Neuron (in vitro differentiated cells): ENCODE measurements at regions not wholly inside any gene's neighbourhood (a gene's known extent, or its start where the extent isn't known, plus 50 kb on each side); places are given as distances from the start of the nearest gene placed in this dataset.

Experiments used
- H2AFZ ChIP-seq: one replicate; pipeline ENCODE4 v1.6.1; 2013; ENCODE audit warnings: low read depth, mild to moderate bottlenecking, inconsistent platforms, low read length, moderate library complexity
- H3K27me3 ChIP-seq: one replicate; pipeline ENCODE4 v1.6.1; 2013; ENCODE audit warnings: low read length; ENCODE audit not compliant: insufficient read depth
- H3K36me3 ChIP-seq: one replicate; pipeline ENCODE4 v1.6.1; 2013; ENCODE audit warnings: low read length; ENCODE audit not compliant: insufficient read depth
- H3K4me1 ChIP-seq: one replicate; pipeline ENCODE4 v1.6.1; 2013; ENCODE audit warnings: low read length; ENCODE audit not compliant: insufficient read depth
- H3K4me3 ChIP-seq: 2 replicates; pipeline ENCODE4 v1.5.1; 2013; ENCODE audit warnings: mild to moderate bottlenecking, low read length, moderate library complexity
- H3K9me3 ChIP-seq: one replicate; pipeline ENCODE4 v1.6.1; 2013; ENCODE audit warnings: low read length

DNA sequence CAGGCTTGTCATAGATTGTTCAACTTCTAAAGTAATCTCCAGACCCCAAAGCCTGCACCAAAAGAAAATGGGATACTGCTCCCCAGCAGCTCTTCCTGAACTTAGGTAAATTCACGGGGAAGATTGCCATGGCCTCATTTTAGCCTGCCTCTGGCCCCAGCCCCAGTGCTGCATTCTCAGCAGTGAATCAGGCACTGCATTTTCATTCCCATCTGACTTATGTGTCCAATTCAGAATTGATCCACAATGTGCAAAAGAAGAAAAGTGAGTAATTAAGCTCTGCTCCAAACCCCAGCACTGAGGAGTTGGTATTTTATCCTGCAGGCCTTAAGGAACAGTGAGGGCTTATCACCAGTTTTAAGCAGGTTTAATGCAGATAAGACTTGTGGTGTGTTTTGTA lies 176.4 kb downstream of the KCTD12 start:
- Histone ChIP-seq H3K4me3 (no peak overlapping the region), H3K4me1 (peaks cover 7% of the 10 kb centered on the region), H3K9me3 (no peaks in the 10 kb centered on the region), H3K36me3 (no peaks in the 10 kb centered on the region), H2AFZ (no peak overlapping the region), H3K27me3 (no peaks in the 10 kb centered on the region)

DNA sequence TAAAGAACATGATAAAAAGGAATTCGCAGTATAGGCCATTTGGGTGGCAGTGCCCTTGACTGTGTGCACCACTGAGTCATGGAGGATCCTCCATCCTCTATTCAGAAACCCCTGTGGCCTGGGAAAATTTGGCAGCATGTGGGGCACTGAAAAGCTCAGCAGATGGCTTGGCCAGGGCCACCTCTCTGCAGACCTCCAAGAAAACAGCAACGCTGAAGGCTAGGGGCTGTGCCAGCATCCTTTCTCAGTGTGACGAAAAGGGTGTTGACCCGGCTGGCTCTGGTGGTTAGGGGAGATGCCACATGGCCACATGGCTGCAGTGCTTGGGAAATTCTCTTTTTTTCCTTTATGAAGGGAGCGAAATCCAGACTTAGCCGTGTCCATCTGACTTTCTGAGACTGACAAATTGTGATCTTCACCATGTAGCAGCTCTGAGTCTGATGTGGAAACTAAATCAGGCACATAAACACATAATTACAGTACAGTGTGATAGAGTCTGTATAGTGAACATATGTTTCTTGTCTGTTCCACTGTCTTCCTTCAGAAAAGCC lies 178.0 kb downstream of the KCTD12 start:
- Histone ChIP-seq H3K9me3 (no peaks in the 10 kb centered on the region), H3K27me3 (no peaks in the 10 kb centered on the region), H3K36me3 (no peaks in the 10 kb centered on the region), H3K4me1 (peaks cover 7% of the 10 kb centered on the region), H2AFZ (no peak overlapping the region), H3K4me3 (no peak overlapping the region)

DNA sequence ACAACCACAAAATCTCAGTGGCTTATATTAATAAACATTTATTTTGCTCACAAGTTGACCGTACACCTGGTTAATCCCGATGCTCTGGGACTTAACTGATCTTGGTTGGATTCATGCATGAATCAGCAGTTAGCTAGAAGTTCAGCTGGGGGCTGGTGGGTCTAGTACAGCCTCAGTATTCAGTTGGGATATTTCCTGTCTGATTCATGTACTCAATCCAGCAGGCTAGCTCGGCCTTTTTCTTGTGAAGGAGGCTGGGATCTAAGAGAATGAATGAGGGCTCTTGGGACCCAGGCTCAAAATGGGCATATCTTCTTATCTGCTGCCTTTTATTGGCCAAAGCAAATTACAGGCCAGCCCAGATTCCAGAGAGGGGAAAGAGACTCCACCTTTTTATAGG lies 178.8 kb downstream of the KCTD12 start:
- Histone ChIP-seq H2AFZ (no peak overlapping the region), H3K27me3 (no peaks in the 10 kb centered on the region), H3K4me3 (no peak overlapping the region), H3K4me1 (peaks cover 7% of the 10 kb centered on the region), H3K36me3 (no peaks in the 10 kb centered on the region), H3K9me3 (no peaks in the 10 kb centered on the region)

DNA sequence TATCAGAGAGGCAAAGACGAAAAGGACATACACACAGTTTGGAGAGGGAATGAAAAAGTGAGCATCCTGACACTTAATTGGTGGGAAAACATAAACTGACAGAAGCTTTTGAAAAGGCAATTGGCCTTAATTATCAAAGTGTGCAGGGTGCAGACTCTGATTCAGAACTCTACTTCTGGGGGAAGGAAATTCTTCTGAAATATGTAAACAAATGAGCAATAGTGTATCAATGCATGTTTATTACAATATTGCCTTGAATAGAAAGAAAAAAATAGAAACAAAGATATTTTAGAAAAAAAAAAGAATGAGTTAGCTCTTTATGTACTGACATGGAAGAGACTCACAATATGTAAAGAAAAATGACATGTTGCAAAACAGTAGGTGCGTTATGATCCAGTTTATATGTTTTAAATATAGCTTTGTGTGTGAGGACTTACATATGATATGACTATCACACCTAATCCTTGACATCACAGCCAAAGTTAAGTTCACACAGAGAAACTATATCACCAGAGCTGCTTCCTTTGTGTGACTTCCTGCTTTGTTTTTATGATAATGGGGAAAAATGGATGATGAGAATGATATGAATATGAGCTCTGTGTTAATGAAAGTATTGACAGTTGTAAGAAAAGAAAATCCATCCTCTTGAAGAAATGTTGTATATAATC lies 182.4 kb downstream of the KCTD12 start:
- no peak overlapping the region for H3K4me3 ChIP-seq
- no peaks in the 10 kb centered on the region for H3K4me1 ChIP-seq
- no peaks in the 10 kb centered on the region for H3K36me3 ChIP-seq
- no peak overlapping the region for H2AFZ ChIP-seq
- no peaks in the 10 kb centered on the region for H3K27me3 ChIP-seq
- no peaks in the 10 kb centered on the region for H3K9me3 ChIP-seq

DNA sequence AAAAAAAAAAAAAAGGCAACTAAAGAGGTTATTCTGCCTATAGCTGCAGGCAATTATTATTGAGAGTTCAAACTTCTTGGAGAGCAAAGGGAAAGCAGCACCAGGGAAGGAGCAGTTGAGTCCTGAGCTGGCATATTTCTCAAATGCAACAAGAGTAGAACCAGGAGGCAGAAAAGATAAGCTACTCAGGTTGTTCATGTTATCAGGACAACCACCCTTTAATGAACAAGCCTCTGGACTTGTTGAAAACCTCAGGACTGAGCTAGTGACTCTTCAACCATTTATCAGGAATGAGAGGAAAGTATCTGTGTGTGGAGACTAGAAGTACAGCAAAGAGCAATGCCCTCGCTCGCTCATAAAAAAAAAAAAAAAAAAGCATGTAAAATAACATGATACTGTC lies 183.0 kb downstream of the KCTD12 start:
- Histone ChIP-seq H3K9me3 (no peaks in the 10 kb centered on the region), H2AFZ (no peak overlapping the region), H3K4me1 (no peaks in the 10 kb centered on the region), H3K27me3 (no peaks in the 10 kb centered on the region), H3K4me3 (no peak overlapping the region), H3K36me3 (no peaks in the 10 kb centered on the region)

DNA sequence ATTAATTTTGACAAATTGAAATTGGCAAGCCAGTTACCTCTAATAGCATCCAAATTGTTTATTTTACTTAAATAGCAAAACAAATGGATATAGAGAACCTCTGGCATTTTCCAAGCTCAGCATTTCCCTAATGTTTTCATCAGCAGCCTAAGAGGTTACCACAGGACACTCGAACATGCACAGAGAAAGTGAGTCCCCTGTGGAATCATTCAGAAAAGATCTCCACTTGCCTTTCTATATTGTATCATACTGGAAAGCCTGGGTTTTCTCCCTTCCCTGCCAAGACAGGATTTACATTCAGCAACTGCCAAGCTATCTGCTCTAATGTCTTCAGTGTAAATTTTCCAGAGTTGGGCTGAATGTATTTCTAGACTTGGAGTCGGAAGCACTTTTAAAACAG lies 188.9 kb downstream of the KCTD12 start:
- H3K36me3 ChIP-seq: no peaks in the 10 kb centered on the region
- H3K4me1 ChIP-seq: peaks cover 10% of the 10 kb centered on the region
- no peak overlapping the region for H3K4me3 ChIP-seq
- H3K27me3 ChIP-seq: no peaks in the 10 kb centered on the region
- H3K9me3 ChIP-seq: no peaks in the 10 kb centered on the region
- H2AFZ ChIP-seq: no peak overlapping the region

DNA sequence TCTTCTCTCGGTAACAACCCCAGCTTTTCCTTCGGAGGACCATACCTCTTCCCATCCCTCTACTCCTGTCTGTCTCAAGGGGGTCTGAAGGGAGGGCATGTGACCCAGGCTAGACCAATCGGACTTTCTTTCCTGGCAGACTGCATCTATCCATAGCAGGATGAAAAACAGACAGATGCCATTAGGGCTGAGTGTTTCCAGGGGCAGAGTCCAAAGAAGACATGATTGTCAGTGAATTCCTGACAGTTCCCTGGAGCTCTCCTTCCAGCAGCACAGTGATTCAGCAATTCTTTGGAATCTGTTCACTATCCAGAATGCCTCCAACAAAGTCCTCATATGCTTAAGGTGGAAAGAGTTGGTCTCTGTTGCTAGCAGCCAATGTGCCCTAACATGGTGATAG lies 189.8 kb downstream of the KCTD12 start:
- no peak overlapping the region for H2AFZ ChIP-seq
- no peaks in the 10 kb centered on the region for H3K9me3 ChIP-seq
- H3K4me3 ChIP-seq: no peak overlapping the region
- peaks cover 10% of the 10 kb centered on the region for H3K4me1 ChIP-seq
- H3K27me3 ChIP-seq: no peaks in the 10 kb centered on the region
- no peaks in the 10 kb centered on the region for H3K36me3 ChIP-seq

DNA sequence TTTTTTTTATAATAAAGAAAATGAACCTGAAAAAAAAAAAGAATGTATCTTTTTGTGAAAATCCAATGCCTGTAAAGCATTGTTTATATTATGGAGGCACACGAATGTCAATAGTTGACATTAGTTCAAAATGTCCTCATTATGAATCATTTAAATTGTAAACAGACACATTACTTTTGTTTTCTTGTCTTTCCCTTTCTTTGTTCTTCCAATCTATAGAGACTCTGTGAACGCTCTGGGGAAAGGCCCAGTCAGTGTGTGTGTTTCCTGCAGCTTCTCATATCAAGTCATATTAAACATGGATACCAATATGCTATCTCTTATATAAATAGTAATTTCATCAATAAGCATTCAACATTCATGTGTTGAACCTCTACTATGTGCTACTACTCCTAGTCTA lies 193.1 kb downstream of the KCTD12 start:
- no peaks in the 10 kb centered on the region for H3K27me3 ChIP-seq
- no peaks in the 10 kb centered on the region for H3K9me3 ChIP-seq
- H3K36me3 ChIP-seq: no peaks in the 10 kb centered on the region
- no peak overlapping the region for H3K4me3 ChIP-seq
- peaks cover 10% of the 10 kb centered on the region for H3K4me1 ChIP-seq
- no peak overlapping the region for H2AFZ ChIP-seq

DNA sequence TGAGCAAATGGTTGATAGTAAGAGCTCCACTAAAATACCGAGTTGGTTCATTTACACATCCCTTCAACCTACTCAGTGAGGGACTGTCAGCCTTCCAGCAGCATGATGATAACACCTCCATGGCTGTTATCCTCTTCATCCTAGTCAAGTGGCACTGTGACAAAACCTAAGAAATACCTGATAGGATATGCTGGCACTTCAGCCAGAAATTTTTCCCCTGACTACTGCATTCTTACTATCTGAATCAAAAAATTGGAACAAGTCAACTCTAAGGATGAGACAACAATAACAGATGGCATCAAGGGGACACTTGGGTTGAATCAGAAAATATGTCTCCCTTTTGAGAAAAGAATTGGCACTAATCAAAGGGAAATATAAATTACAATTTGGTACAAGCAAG lies 193.9 kb downstream of the KCTD12 start:
- Histone ChIP-seq H3K36me3 (no peaks in the 10 kb centered on the region), H3K27me3 (no peaks in the 10 kb centered on the region), H3K4me1 (peaks cover 10% of the 10 kb centered on the region), H2AFZ (no peak overlapping the region), H3K4me3 (no peak overlapping the region), H3K9me3 (no peaks in the 10 kb centered on the region)

DNA sequence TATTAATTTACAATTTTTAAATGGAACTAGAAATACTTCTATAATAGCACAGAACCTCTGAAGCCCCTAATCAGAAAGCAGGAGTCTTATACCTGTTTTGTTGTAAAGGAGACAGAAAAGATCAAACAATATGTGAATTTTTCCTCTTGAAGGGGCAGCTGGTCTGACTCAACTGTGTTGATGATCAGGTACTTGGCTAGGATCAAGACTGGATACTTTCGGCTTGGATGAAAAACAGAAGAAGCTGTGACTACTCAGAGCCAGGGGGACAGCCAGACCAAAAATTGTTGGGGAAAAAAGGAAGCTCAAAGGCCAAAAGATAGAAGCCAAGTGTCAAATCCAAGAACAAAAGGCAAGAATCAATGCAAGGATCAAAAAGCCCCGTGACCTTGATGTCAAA lies 195.6 kb downstream of the KCTD12 start:
- Histone ChIP-seq H3K4me1 (peaks cover 1% of the 10 kb centered on the region), H3K4me3 (no peak overlapping the region), H3K9me3 (no peaks in the 10 kb centered on the region), H2AFZ (no peak overlapping the region), H3K27me3 (no peaks in the 10 kb centered on the region), H3K36me3 (no peaks in the 10 kb centered on the region)

DNA sequence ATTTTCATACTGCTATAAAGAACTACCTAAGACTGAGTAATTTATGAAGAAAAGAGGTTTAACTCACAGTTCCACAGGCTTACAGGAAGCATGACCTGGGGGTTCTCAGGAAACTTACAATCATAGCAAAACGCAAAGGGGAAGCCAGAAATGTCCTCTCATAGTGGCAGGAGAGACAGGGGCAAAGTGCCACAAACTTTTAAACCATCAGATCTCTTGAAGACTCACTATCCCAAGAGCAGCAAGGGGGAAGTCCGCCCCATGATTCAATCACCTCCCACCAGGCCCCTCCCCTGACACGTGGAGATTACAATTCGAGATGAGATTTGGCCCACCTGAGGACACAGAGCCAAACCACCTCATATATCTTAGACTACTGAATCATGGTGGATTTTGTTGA lies 198.7 kb downstream of the KCTD12 start:
- H2AFZ ChIP-seq: no peak overlapping the region
- no peaks in the 10 kb centered on the region for H3K27me3 ChIP-seq
- H3K4me3 ChIP-seq: no peak overlapping the region
- H3K9me3 ChIP-seq: no peaks in the 10 kb centered on the region
- H3K4me1 ChIP-seq: no peaks in the 10 kb centered on the region
- no peaks in the 10 kb centered on the region for H3K36me3 ChIP-seq

DNA sequence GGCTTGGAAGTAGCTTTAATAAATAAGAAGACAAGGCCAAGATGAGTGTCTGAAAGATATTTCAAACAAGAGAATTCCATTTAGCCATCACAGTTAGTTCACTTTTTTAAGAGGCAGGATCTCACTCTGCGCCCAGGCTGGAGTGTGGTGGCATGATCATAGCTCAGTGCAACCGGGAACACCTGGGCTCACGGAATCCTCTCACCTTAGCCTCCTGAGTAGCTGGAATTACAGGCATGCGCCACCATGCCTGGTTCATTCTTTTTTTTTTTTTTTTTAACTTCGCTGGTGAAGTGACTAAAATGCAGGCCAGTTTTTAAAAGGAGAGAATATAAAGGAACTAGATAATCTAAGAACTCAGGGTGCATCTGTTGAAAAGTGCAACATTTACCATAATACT lies 200.3 kb downstream of the KCTD12 start:
- Histone ChIP-seq H3K9me3 (no peaks in the 10 kb centered on the region), H3K36me3 (no peaks in the 10 kb centered on the region), H2AFZ (no peak overlapping the region), H3K4me1 (no peaks in the 10 kb centered on the region), H3K27me3 (no peaks in the 10 kb centered on the region), H3K4me3 (no peak overlapping the region)

DNA sequence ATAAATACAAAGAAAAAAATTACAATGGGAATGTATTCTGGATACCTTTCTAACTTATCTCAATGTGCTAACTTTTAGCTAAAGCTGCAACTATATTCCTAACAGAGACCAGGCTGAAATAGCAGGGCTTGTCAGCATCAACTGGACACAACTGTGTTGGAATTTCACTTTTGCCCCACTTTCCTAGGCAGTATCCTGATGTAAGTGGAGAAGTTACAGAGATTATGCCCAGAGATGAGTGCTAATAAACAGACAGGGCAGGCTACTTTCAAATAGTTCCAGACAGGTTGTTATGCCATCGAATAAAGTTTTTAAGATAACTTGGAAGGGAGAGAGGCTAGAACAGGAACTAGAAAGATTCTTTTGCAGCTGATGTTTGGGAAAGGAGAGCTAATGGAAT lies 201.9 kb downstream of the KCTD12 start:
- Histone ChIP-seq H2AFZ (no peak overlapping the region), H3K4me1 (no peaks in the 10 kb centered on the region), H3K9me3 (no peaks in the 10 kb centered on the region), H3K27me3 (no peaks in the 10 kb centered on the region), H3K36me3 (no peaks in the 10 kb centered on the region), H3K4me3 (no peak overlapping the region)

DNA sequence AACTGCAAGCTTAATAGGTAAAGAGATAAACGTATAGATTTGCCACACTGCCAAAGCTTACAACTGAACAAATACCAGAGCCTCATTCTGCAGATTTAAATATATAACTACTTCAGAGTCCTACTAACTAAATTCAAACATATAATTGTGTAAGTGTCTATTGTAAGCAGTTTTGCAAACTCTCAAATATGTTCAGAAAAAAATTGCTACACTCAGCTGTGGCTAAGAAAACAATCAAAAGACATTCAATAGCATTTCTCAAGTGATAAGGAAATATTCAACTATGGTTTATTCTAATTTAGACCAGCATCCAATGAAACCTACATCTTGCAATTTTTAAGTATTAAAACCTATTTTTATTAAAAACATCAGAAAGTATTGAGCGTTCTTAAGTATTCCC lies 202.4 kb downstream of the KCTD12 start:
- Histone ChIP-seq H2AFZ (no peak overlapping the region), H3K4me1 (no peaks in the 10 kb centered on the region), H3K36me3 (no peaks in the 10 kb centered on the region), H3K27me3 (no peaks in the 10 kb centered on the region), H3K4me3 (no peak overlapping the region), H3K9me3 (no peaks in the 10 kb centered on the region)
